ENCODE measurements at regions not wholly inside any gene's neighbourhood (a gene's known extent, or its start where the extent isn't known, plus 50 kb on each side); places are given as distances from the start of the nearest gene placed in this dataset.
A peak's percentile ranks its signal among the peaks of the same experiment; 100 is the strongest.
"Not testable (repeated sequence)": the region's sequence is repeated elsewhere in the genome, so short reads cannot be mapped to it uniquely, and the experiment has no call there.

- no peak for DNase-seq (ENCODE audit: low read depth, low spot score)
Measured at GRCh38 chr2:241957276-241957675, 87.7 kb downstream of the RTP5 start.

- no peak for DNase-seq (ENCODE audit: low read depth, low spot score)
Measured at GRCh38 chr2:241958818-241959545, 89.5 kb downstream of the RTP5 start.

- no peak for DNase-seq (ENCODE audit: low read depth, low spot score)
Measured at GRCh38 chr2:241959751-241960269, 90.3 kb downstream of the RTP5 start.

- no peak for DNase-seq (ENCODE audit: low read depth, low spot score)
Measured at GRCh38 chr2:241961454-241961853, 91.9 kb downstream of the RTP5 start.

- no peak for DNase-seq (ENCODE audit: low read depth, low spot score)
Measured at GRCh38 chr2:241964133-241964532, 94.6 kb downstream of the RTP5 start.

- peak; percentile 98 for DNase-seq (ENCODE audit: low read depth, low spot score)
Measured at GRCh38 chr2:241965931-241966412, 96.4 kb downstream of the RTP5 start.

DNA sequence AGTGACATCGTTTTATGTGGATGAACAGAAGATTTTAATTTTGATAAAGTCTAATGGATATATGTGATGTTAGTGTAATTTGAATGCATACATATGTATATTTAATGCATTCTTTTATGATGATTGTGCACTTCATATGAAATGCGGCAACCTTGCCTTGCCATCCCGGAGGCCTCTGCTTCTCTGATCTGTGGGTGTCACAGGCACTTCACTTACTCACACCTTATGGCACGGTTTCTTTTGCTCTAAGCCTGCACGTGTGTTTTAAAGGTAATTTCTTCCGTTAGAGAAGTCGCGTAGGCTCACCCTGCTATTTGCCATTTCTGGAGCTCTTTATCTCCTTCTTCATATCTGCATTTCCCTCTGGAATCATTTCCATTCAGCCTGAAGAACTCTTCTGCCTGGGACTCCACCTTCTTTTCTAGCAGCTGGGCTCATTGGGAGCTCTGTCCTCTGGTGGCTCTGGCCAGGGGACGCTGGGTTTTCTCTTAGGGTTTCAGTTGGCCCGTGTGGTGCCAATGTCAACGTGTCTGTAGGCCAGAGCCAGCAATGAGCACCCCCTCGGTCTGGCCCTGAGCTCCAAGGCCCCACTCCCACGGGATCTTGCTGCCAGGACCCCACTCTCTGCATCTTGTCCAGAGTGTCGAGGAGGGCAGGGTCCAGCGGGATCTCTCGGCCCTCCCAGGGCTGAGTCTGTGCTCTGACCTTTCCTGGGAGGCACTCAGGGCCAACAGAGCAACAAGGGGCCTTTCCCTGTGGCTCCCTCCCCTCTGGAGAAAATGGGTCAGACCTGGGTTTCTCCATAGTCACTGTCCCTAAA is 97.3 kb downstream of the RTP5 start:
- no peak for DNase-seq (ENCODE audit: low read depth, low spot score)

- no peak for DNase-seq (ENCODE audit: low read depth, low spot score)
Measured at GRCh38 chr2:241967467-241968144, 98.1 kb downstream of the RTP5 start.

- DNase-seq (ENCODE audit: low read depth, low spot score): no peak
Measured at GRCh38 chr2:241968417-241968816, 98.9 kb downstream of the RTP5 start.

- not testable (repeated sequence) for DNase-seq (ENCODE audit: low read depth, low spot score)
Measured at GRCh38 chr2:241969182-241969581, 99.7 kb downstream of the RTP5 start.

- no peak for DNase-seq (ENCODE audit: low read depth, low spot score)
Measured at GRCh38 chr2:241970716-241971115, 101.2 kb downstream of the RTP5 start.

GRCh38 chr2:241974096-241974495 is 104.6 kb downstream of the RTP5 start:
- no peak for DNase-seq (ENCODE audit: low read depth, low spot score)

DNA sequence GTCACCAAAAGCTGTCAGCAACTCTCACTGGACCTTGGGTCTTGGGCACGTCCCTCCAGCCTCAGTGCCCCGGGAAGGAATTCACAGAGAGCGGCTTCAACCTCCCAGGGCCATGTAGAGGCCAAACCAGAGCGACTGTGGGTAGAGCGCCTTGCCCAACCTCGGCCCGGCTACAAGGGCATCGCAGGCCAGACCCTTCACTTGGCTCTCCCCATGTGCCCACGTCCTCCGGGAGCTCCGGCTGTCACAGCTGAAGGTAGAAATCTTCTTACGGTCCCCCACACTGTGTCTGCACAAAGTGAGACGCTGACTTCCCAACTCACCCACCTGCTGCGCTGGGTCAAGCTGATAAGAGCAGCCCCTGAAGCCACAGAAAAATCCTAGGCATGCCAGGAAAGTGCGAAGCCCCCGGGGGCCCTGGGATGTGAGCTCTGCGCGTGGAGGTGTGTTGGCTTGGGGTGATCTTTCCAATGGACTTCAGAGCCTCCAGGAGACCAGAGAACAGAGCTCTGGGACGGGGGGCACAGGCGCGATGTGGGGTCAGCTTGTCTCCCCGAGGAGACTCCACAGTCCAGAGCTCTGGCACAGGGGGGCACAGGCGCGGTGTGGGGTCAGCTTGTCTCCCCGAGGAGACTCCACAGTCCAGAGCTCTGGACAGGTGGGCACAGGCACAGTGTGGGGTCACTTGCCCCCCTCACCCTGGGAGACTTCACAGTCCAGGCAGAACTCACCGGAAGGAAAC is 105.5 kb downstream of the RTP5 start:
- no peak for DNase-seq (ENCODE audit: low read depth, low spot score)

DNA sequence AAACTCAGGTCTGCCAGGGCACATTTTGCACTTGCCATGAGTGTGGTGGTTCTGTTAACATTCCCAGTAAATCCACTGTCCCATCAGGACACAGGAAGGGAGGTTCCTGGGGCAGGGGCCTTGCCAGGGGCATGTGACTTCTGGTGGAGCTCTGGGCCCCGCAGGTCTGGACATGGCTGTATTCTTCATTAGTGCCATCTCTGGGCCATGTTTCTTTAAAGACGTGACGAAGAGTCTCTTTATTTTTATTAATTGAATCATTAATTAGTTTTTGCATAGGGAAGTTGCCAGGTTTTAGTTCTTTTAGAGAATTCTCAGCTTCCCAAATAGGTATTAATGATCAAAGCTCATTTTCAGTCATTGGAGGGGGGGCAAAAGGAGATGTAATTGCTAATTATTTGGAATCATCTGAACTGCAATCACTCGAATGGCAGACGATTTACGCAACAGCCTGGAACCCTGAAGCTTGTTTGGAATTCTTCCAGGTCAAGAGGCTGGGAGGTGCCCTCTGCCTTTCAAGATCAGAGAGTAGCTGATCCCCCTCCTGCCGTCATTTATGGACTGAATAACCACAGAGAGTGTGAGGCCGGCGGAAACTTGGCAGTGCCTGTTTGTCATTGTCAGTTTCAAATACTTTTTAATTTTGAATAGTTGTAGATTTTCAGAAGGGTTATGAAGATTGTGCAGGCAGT is 106.2 kb downstream of the RTP5 start:
- no peak for DNase-seq (ENCODE audit: low read depth, low spot score)

GRCh38 chr2:241976296-241976695 is 106.8 kb downstream of the RTP5 start:
- no peak for DNase-seq (ENCODE audit: low read depth, low spot score)

DNA sequence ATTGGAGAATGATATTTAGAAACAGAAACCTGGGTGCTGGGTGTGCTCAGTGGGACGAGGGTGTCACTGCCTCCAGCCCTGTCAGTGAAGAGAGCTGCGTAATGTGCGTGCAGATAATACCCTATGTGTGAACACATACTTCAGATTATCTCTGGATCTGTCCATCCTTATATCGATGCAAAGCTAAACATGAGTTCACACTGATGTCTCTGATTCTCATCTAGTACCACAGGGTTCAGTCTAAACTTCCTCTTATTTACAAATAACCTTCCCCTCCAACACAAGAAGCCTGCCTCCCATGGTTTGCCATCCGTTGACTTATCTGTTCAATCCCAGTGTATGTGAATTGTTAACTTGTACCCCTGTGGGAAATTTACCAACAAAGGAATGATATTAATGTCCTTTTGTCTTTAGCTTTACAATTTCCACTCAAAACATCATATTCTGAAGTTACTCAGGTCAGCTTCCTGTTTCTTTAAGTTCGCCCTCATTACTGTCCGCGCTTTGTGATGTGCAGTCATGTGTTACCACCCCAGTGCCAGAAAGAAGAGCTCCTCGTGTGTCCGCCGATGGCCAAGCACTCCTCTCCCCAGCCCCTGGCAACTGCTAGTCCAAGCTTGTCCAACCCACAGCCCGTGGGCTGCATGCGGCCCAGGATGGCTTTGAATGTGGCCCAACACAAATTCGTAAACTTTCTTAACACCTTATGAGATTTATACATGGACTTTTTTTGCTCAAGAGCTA is 108.2 kb downstream of the RTP5 start:
- no peak for DNase-seq (ENCODE audit: low read depth, low spot score)

DNA sequence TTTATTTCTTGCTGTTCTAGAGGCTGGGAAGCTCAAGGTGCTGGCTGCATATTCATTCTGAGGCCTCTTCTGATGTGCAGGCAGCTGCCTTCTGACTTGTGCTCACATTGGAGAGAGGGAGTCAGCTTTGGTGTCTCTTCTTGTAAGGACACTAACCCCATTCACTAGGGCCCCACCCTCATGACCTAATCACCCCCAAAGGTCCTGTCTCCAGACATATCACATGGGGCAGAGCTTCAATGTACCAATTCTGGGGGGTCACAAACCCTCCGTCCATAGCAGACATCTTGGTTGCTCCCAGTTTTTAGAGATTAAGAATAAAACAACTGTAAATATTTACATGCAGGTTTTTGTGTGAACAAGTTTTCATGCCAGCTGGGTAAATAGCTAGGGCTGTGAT is 109.1 kb downstream of the RTP5 start:
- DNase-seq (ENCODE audit: low read depth, low spot score): no peak

- no peak for DNase-seq (ENCODE audit: low read depth, low spot score)
Measured at GRCh38 chr2:241980193-241980592, 110.7 kb downstream of the RTP5 start.

DNA sequence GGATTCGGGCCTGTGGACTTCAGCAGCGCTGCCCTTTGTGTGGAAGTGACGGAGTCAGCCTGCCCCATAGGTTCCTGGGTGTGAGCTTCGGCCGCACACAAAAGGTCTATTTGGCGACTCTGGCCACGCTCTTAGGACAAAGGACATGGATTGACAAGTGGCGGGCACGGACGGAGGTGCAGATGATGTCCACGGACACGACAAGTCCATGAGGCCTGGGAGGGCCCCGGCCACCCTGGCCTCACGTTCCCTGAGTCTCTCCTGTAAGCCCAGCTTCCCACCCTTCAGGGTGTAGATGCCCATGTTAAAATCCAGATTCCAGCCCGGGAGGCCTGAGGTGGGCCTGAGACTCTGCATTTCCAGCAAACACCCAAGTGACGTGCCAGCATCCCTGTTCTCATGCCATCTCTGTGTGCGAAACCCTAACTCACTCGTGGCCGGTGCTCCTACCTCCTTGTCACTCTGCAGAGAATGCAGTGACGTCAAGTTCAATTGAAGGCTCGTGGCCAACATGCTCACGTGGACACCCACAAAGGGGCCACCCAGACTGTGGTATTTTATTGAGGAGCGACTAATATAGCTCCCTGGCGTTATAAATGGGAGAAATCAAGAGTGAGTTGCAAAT is 111.7 kb downstream of the RTP5 start:
- DNase-seq (ENCODE audit: low read depth, low spot score): no peak
